ENCODE measurements at regions not wholly inside any gene's neighbourhood (a gene's known extent, or its start where the extent isn't known, plus 50 kb on each side); places are given as distances from the start of the nearest gene placed in this dataset.
A peak's percentile ranks its signal among the peaks of the same experiment; 100 is the strongest.
"Not testable (repeated sequence)": the region's sequence is repeated elsewhere in the genome, so short reads cannot be mapped to it uniquely, and the experiment has no call there.

GRCh38 chr6:97347111-97347510, 64.1 kb upstream of the MMS22L start:
- DNase-seq (ENCODE audit: low spot score): no peak

GRCh38 chr6:97361286-97361685, 78.3 kb upstream of the MMS22L start:
- DNase-seq (ENCODE audit: low spot score): no peak

- no peak for DNase-seq (ENCODE audit: low spot score)
These were observed 81.3 kb upstream of the MMS22L start for GRCh38 chr6:97364327-97364726.

GRCh38 chr6:97382071-97382470, 99.1 kb upstream of the MMS22L start:
- not testable (repeated sequence) for DNase-seq (ENCODE audit: low spot score)

DNA sequence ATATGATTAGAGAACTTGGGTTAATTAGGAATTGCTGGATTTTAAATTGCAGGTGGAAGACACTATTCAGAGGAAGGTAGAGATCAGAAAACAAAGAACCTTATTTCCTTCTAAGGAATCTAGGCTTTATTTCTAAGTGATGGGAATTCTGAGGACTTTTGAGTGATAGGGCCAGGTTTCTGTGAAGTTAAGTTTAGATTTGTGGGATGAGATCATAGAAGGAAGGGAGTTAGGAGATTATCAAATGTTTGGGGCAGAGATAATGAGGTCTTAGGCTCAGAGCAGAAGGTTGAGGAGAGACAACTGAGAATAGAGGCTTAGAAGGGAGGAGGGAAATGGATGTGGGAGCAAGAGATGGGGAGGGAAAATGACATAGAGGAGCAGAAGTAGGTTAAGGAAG, 109.7 kb upstream of the MMS22L start:
- DNase-seq (ENCODE audit: low spot score): no peak

GRCh38 chr6:97394160-97394748, 111.2 kb upstream of the MMS22L start:
- DNase-seq (ENCODE audit: low spot score): peak; percentile 59

GRCh38 chr6:97396880-97397279, 113.9 kb upstream of the MMS22L start:
- DNase-seq (ENCODE audit: low spot score): no peak

DNA sequence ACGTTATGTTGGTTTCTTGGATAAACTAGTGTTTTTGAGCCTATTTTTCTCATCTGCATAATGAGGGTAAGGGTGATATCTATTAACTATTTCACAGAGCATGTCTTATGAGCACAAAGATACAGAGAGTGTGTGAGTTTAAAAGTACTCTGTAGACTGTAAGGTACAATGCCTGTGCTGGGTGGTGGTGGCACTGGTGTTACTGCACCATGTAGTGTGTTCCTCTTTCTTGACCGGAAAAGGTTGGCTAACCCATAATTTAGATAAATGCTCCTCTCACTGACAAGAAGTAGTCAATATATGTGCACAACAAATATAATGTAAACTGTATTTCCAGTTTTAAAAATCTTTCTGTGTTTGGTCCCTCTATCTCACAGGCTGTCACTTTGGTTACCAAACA, 116.2 kb upstream of the MMS22L start:
- DNase-seq (ENCODE audit: low spot score): no peak

DNA sequence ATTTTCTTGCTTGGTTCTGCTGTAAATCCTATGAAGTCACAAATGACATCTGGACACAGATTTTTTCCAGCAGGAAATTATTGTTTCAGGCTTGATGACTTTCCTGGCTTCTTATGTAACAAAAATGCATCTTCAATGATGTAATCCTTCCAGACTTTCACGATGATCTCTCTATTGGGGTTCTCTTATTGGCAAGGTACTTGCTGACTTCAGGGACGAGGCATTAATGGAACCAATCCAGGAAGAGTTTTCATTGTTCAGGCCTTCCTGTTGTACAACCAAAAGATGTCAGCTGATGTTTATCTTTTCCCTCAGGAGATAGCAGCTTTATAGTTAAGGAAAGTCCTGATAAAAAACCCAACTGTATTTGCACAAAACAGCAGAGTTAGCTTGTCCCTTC, 118.5 kb upstream of the MMS22L start:
- DNase-seq (ENCODE audit: low spot score): no peak

DNA sequence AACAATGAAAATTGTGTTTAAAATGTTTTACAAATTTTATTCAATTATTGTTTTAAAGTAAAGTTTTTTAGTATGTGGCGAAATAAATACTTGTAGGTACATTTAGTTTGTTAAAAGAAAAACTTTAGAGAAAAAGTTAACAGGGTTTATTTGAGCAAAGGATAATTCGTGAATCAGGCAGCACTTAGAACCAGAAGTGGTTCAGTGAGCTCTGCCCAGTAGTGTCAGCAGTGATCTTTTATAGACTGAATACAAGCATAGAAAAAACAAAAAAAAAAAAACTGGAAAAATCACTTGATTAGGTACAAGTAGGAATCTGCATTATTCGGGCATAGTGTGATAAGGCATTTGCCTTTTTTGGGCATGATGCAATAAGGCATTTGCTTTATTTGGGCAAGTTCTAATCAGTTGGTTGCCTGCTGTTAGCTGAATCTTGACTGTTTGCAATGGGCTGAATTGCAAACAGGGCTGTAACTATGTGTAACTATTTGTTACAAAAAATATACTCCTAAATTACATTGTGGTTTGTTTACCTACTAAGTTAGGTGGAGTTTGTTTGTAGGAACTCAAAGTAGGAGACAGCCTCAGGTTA, 122.9 kb upstream of the MMS22L start:
- DNase-seq (ENCODE audit: low spot score): no peak

DNA sequence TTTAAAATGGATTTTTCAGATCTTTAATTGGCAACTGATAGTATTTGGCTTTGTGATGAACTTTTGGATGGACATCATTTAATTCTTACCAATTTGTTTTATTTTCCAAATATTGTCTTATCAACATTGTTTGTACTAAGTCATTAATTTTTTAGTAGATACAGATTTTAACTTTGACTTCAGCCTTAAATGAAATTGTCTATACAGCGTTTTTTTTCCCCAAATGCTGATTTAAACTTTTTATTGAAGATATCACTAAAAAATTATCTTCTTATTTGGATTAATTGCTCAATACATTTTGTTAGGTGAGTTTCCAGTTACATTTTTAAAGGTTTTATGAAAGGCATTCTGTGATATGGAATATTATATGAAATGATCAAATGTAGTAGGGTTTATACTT, 123.6 kb upstream of the MMS22L start:
- no peak for DNase-seq (ENCODE audit: low spot score)

GRCh38 chr6:97411610-97412009, 128.6 kb upstream of the MMS22L start:
- no peak for DNase-seq (ENCODE audit: low spot score)

DNA sequence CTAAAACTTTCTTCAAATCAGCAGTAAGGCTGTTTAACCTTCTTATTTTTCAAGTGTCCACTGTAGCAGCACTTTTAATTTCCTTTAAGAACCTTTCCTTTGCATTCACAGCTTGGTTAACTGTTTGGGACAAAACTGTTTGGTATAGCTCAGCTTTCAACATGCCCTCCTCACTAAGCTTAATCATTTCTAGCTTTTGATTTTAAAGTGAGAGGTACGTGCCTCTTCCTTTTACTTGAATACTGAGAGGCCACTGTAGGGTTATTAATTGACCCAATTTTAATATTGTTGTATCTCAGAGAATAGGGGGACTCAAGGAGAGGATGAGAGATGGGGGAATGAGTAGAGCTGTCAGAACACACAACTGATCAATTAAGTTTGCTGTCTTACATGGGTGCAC, 129.5 kb upstream of the MMS22L start:
- no peak for DNase-seq (ENCODE audit: low spot score)

DNA sequence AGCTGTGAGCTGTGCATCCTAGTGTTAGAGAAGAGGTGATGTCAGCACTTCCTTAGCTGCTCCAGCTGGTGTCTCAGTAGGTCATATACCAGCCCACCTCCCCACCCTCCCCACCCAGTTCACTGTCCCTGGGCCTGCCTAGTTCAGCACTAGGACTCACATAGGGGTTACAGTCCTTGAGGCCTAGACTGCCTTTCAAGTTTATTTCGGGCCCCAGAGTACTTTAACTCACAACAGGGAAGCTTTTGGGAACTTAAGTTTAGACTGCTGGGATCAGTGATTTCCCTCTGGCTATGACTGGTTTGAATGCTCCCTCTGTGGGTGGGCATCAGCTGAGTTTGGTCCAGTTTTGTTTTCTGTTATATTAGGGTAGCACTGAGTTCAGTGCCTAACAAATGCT, 139.2 kb upstream of the MMS22L start:
- no peak for DNase-seq (ENCODE audit: low spot score)

DNA sequence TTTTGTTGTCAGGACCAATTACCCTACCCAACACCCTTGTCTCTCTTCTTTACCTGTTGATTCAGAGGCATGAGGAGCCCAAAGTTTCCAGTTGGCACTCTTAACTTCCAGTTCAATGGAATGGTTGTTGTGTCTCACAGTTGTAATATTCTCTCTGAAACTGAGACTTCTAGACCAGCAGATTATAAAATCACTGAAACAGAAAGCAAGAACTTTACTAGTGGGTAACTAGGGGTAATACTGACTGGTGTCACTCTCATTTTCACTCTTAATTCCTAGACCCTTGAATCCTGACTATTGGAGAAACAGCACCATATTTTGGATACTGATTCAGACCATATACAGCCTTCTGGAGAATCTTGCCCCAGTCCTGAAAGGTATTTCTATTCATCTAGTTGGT, 140.2 kb upstream of the MMS22L start:
- DNase-seq (ENCODE audit: low spot score): no peak

DNA sequence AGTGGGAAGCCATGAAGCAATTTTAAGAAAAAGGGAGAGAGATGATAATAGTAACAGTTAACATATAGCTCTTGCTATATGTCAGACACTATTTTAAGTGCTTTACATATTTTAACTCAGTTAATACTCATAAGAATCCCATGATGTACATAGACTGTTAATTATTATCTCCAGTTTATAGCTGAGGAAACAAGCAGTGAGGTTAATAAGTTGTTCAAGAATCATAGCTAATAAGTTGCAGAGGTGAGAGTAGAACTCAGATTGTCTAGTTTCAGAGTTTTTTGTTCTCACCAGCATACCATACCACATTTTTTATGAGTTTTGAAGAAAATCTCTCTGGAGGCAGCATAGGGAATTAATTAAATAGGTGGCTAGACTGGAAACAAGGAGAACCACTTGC, 144.6 kb upstream of the MMS22L start:
- no peak for DNase-seq (ENCODE audit: low spot score)

DNA sequence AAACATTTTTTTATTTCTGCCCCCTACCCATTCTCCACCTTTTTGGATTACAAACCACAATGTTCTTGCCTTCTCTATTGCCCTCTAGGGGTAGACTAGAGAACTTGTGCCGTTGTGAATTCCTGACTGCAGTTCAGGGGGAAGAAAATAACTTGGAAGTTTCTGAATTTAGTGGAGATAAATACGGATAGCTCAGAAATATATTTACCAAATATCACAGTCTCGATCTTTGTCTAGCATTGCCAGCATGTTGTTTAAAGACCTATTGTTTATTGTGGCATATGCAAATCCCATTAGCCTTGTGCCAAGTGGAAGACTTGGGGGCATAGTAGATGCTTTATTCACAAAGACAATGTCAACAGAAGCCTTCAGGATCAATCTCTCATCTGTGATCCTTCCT, 154.1 kb upstream of the MMS22L start:
- no peak for DNase-seq (ENCODE audit: low spot score)

DNA sequence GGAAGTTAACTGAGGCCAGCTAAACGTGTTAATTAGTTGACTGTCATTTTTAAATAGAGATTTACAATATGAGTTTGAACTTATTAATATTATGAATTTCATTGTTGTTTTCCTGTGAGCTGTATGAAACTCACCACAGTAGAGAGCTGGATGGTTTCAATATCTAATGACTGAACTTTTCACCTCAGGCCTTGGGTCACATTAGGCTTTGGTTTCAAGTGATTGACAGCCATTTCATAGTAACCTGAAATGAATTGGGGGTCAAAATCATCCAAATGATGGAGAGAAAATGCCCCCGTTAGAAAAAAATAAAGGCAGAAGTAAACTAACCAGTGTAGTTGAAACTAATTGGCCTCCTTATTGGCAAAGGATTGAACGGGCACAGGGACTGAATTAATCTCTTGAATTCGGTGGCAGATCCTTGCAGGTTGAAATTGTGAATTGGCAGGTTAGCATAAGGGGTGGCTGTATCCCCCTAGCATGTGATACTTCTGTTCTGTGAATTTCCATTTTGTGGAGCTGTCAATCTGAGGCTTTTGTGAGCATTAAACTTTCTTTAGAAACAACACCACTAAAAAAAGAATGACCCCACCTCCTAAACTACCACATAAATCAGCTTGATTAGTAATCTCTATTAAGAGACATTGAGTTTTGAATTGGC, 155.1 kb upstream of the MMS22L start:
- no peak for DNase-seq (ENCODE audit: low spot score)

GRCh38 chr6:97440590-97441176, 157.7 kb upstream of the MMS22L start:
- peak; percentile 58 for DNase-seq (ENCODE audit: low spot score)

- DNase-seq (ENCODE audit: low spot score): no peak
These were observed 160.5 kb upstream of the MMS22L start for GRCh38 chr6:97443408-97444080.

DNA sequence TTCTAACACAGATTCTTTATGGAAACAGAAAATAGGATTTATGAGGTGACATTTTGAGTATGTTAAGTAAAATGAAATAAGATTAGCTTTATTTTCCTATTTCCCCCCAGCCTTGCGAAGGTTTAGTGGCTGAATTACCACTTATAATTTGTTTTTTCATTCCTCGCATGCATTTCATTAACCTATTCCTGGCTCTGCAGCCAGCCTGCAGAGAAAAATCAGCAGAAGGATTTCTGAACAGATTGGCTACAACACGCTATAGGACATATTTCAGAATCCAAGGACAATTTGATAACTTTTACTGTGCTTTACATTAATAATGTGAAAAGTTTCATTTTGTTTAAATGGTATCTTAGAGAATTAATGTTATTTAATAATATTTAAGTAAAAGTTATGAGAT, 162.4 kb upstream of the MMS22L start:
- no peak for DNase-seq (ENCODE audit: low spot score)

DNA sequence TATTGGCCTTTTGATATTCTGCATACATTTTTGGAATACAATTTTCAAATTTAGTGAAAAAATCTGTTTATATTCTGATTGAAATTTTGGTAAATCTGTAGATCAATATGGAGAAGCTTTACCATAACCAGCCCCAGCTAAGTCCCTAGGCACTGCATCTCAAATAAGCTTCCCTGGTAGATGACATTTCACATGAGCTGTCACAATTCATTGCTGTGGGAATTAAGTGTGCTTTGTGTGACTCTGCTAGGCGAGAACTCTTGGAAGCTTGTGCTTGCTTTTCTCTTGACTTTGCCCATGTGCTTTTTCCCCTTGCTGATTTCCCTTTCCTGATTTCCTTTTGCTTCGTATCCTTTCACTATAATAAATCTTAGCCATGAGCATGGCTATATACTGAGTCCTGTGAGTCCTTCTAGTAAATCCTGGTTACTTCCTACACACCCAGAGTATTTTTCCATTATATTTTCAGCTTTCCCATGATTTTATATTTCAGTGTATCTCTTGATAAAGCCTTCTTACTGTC, 166.5 kb upstream of the MMS22L start:
- no peak for DNase-seq (ENCODE audit: low spot score)

All from umbilical cord (tissue), 1 donor.